Tibial artery (tissue), 4 donors: ENCODE measurements at regions not wholly inside any gene's neighbourhood (a gene's known extent, or its start where the extent isn't known, plus 50 kb on each side); places are given as distances from the start of the nearest gene placed in this dataset.

Experiments
- DNase-seq, 2 donors: peaks; one replicate each; pipeline ENCODE4 v3.0.0-alpha.2; 2019
- H3K27ac ChIP-seq, 2 donors: fragments of 200-600 bp; sonication (generic) in 1 of 2; 1 replicate in 1 of 2; 2 replicates in 1 of 2; pipeline ENCODE4 v1.5.1; 2018 to 2019; ENCODE audit warnings: mild to moderate bottlenecking in 1 of 2
- H3K27me3 ChIP-seq, 2 donors: fragments of 200-600 bp; sonication (generic) in 1 of 2; one replicate each; pipeline versions ENCODE4 v1.5.1 to v1.6.0; 2016 to 2019
- H3K36me3 ChIP-seq, 3 donors: fragments of 200-600 bp; sonication (generic) in 2 of 3; one replicate each; pipeline ENCODE4 v1.5.1; 2016 to 2019; ENCODE audit warnings: mild to moderate bottlenecking in 2 of 3
- H3K4me1 ChIP-seq, 4 donors: fragments of 200-600 bp; sonication (generic) in 2 of 4; 1 replicate in 3 of 4; 2 replicates in 1 of 4; pipeline ENCODE4 v1.5.1; 2016 to 2019
- H3K4me3 ChIP-seq, 2 donors: fragments of 200-600 bp; sonication (generic) in 1 of 2; 1 replicate in 1 of 2; 2 replicates in 1 of 2; pipeline ENCODE4 v1.5.1; 2018 to 2019; ENCODE audit warnings: mild to moderate bottlenecking in 2 of 2
- H3K9me3 ChIP-seq, 3 donors: fragments of 200-600 bp; sonication (generic) in 1 of 3; one replicate each; pipeline ENCODE4 v1.5.1; 2016 to 2019
- CTCF ChIP-seq, 2 experiments: fragments of 200-600 bp in 1 of 2; fragments of 450-650 bp in 1 of 2; IDR thresholded peaks; one replicate each; pipeline ENCODE4 v1.5.1; 2017 to 2019; ENCODE audit warnings: antibody characterized with exemption in 2 of 2, mild to moderate bottlenecking in 1 of 2, moderate library complexity in 1 of 2
- intact Hi-C: fragments of 100-400 bp; cut with DNase I; formaldehyde crosslinking; loops from one replicate; pipeline ENCODE4 v1.15.0; 2023; ENCODE audit warnings: low total_unique reads

- Histone ChIP-seq H3K4me1 (no peaks in the 10 kb centered on the region), H3K9me3 (peaks cover 0 to 9% (median 0%) of the 10 kb centered on the region in 3 donors), H3K27ac (no peak overlapping the region), H3K4me3 (no peak overlapping the region), H3K36me3 (no peaks in the 10 kb centered on the region), H3K27me3 (no peaks in the 10 kb centered on the region)
- no peak for TF ChIP-seq CTCF (IDR thresholded peaks at IDR 0.05)
- no peak for DNase-seq
- intact Hi-C loops: no loop called here
These were observed 329.7 kb upstream of the ATP2B1 start for GRCh38 chr12:90038289-90038688.

GRCh38 chr12:90037740-90038139 lies 329.1 kb upstream of the ATP2B1 start:
- peaks cover 0 to 9% (median 0%) of the 10 kb centered on the region in 3 donors for H3K9me3 ChIP-seq
- intact Hi-C loops: no loop called here
- TF ChIP-seq CTCF (IDR thresholded peaks at IDR 0.05): no peak
- no peak overlapping the region for H3K27ac ChIP-seq
- H3K4me1 ChIP-seq: no peaks in the 10 kb centered on the region
- DNase-seq: no peak
- no peak overlapping the region for H3K4me3 ChIP-seq
- no peaks in the 10 kb centered on the region for H3K36me3 ChIP-seq
- no peaks in the 10 kb centered on the region for H3K27me3 ChIP-seq

GRCh38 chr12:90036637-90037036 lies 328.0 kb upstream of the ATP2B1 start:
- Histone ChIP-seq H3K9me3 (peaks cover 0 to 9% (median 0%) of the 10 kb centered on the region in 3 donors), H3K36me3 (no peaks in the 10 kb centered on the region), H3K4me1 (no peaks in the 10 kb centered on the region), H3K27ac (no peak overlapping the region), H3K27me3 (no peaks in the 10 kb centered on the region), H3K4me3 (no peak overlapping the region)
- intact Hi-C loops: no loop called here
- no peak for DNase-seq
- no peak for TF ChIP-seq CTCF (IDR thresholded peaks at IDR 0.05)

GRCh38 chr12:90030726-90031125 lies 322.1 kb upstream of the ATP2B1 start:
- peaks cover 0 to 3% (median 0%) of the 10 kb centered on the region in 3 donors for H3K9me3 ChIP-seq
- intact Hi-C loops: no loop called here
- no peak for DNase-seq
- H3K4me3 ChIP-seq: no peak overlapping the region
- H3K27me3 ChIP-seq: no peaks in the 10 kb centered on the region
- no peaks in the 10 kb centered on the region for H3K4me1 ChIP-seq
- no peaks in the 10 kb centered on the region for H3K36me3 ChIP-seq
- no peak for TF ChIP-seq CTCF (IDR thresholded peaks at IDR 0.05)
- H3K27ac ChIP-seq: no peak overlapping the region

GRCh38 chr12:90029317-90029716 lies 320.7 kb upstream of the ATP2B1 start:
- intact Hi-C loops: no loop called here
- Histone ChIP-seq H3K27me3 (no peaks in the 10 kb centered on the region), H3K4me1 (peaks cover 0 to 10% (median 2%) of the 10 kb centered on the region in 4 donors), H3K4me3 (no peak overlapping the region), H3K9me3 (no peaks in the 10 kb centered on the region), H3K27ac (no peak overlapping the region), H3K36me3 (no peaks in the 10 kb centered on the region)
- TF ChIP-seq CTCF (IDR thresholded peaks at IDR 0.05): no peak
- DNase-seq: no peak

DNA sequence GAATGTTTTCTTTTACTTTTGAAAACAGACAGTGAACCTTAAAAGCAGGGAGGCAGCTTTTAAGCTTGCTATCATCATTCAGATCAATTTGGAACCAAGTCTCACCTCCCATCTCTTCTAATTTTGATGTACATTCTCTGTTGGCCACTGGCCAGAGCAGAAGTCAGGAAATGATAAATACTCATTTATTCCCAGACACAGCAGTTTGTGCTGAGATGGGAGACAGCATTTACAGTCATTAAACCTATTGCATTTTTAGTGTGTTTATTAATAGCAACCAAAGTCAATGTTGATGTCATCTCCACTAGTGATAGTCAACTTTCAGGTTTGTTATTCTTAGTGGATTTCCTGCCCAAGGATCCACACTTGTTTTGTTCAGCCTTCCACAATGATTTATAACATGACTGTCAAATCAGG lies 320.0 kb upstream of the ATP2B1 start:
- no peak for TF ChIP-seq CTCF (IDR thresholded peaks at IDR 0.05)
- H3K36me3 ChIP-seq: no peaks in the 10 kb centered on the region
- H3K27ac ChIP-seq: no peak overlapping the region
- H3K9me3 ChIP-seq: no peaks in the 10 kb centered on the region
- no peak overlapping the region for H3K4me3 ChIP-seq
- intact Hi-C loops: no loop called here
- no peak for DNase-seq
- peaks cover 0 to 15% (median 5%) of the 10 kb centered on the region in 4 donors for H3K4me1 ChIP-seq
- H3K27me3 ChIP-seq: no peaks in the 10 kb centered on the region
